IPS DF 6.9 (cell line): ENCODE measurements at regions not wholly inside any gene's neighbourhood (a gene's known extent, or its start where the extent isn't known, plus 50 kb on each side); places are given as distances from the start of the nearest gene placed in this dataset.

Source experiments
- DNase-seq: peaks from one replicate; pipeline ENCODE4 v3.0.0-alpha.2; 2013; ENCODE audit warnings: low read depth, low spot score
- H3K27ac ChIP-seq: one replicate; pipeline ENCODE4 v1.5.1; 2013; ENCODE audit warnings: low read length, control low read depth
- H3K27me3 ChIP-seq: 2 replicates; pipeline ENCODE4 v1.6.1; 2013; ENCODE audit warnings: mild to moderate bottlenecking, low read length; ENCODE audit not compliant: control insufficient read depth, insufficient read depth
- H3K36me3 ChIP-seq: 2 replicates; pipeline ENCODE4 v1.6.1; 2013; ENCODE audit warnings: low read length; ENCODE audit not compliant: control insufficient read depth, insufficient read depth
- H3K4me1 ChIP-seq: 2 replicates; pipeline ENCODE4 v1.6.1; 2013; ENCODE audit warnings: low read length; ENCODE audit not compliant: control insufficient read depth, insufficient read depth
- H3K4me3 ChIP-seq: 2 replicates; pipeline ENCODE4 v1.5.1; 2013; ENCODE audit warnings: mild to moderate bottlenecking, low read length
- H3K9me3 ChIP-seq: 2 replicates; pipeline ENCODE4 v1.6.1; 2013; ENCODE audit warnings: low read length, inconsistent platforms; ENCODE audit not compliant: control insufficient read depth, insufficient read depth
- WGBS: extraction: QIAGEN DNeasy Blood & Tissue Kit; methylation state at CpG from one replicate; pipeline ENCODE4 v1.1.7; 2013; ENCODE audit warnings: mixed read lengths, missing lambda C conversion rate; ENCODE audit not compliant: insufficient read length, insufficient coverage; 5-methylcytosine and 5-hydroxymethylcytosine counted together

- H3K4me1 ChIP-seq = peaks cover 7% of the 10 kb centered on the region
- no peak overlapping the region for H3K4me3 ChIP-seq
- no peaks in the 10 kb centered on the region for H3K9me3 ChIP-seq
- no CpG with 5 or more reads among the region's 6 CpGs for WGBS
- H3K27me3 ChIP-seq = no peaks in the 10 kb centered on the region
- no peaks in the 10 kb centered on the region for H3K36me3 ChIP-seq
- DNase-seq = no peak
- H3K27ac ChIP-seq = no peak overlapping the region
Observed at GRCh38 chr1:229119161-229119560, 151.8 kb upstream of the RAB4A start.

DNA sequence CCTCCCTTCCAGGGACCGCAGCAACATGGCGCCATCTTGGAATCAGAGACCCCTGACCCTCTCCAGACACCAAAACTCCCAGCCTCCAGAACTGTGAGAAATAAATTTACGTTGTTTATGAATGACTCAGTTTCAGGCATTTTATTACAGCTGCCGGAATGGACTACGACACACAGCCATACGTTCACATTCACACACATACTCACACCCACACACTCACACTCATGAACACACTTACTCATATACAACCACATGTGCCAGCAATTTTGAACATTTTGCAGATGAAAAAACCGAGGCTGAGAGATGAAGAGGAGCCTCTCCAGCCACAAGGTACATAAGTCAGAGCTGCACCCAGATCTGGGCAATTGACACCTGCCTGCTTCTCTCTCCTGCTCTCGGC lies 151.0 kb upstream of the RAB4A start:
- DNase-seq = no peak
- Histone ChIP-seq H3K4me1 (peaks cover 2% of the 10 kb centered on the region), H3K36me3 (no peaks in the 10 kb centered on the region), H3K27ac (no peak overlapping the region), H3K4me3 (no peak overlapping the region), H3K27me3 (no peaks in the 10 kb centered on the region), H3K9me3 (no peaks in the 10 kb centered on the region)
- WGBS = 100% methylated on average over 1 of the region's 8 CpGs

GRCh38 chr1:229121845-229122436 lies 149.0 kb upstream of the RAB4A start:
- Histone ChIP-seq H3K27me3 (no peaks in the 10 kb centered on the region), H3K4me3 (no peak overlapping the region), H3K9me3 (no peaks in the 10 kb centered on the region), H3K27ac (no peak overlapping the region), H3K36me3 (no peaks in the 10 kb centered on the region), H3K4me1 (peaks cover 2% of the 10 kb centered on the region; the same call in 1 of the 2 replicates)
- no CpG with 5 or more reads among the region's 11 CpGs for WGBS
- no peak for DNase-seq

- Histone ChIP-seq H3K27ac (no peak overlapping the region), H3K9me3 (no peaks in the 10 kb centered on the region), H3K27me3 (no peaks in the 10 kb centered on the region), H3K4me3 (no peak overlapping the region), H3K4me1 (peaks cover 2% of the 10 kb centered on the region; the same call in 1 of the 2 replicates), H3K36me3 (no peaks in the 10 kb centered on the region)
- WGBS = no CpG with 5 or more reads among the region's 6 CpGs
- DNase-seq = no peak
Observed at GRCh38 chr1:229122606-229123005, 148.3 kb upstream of the RAB4A start.

- no peak overlapping the region for H3K4me3 ChIP-seq
- no peaks in the 10 kb centered on the region for H3K27me3 ChIP-seq
- no peaks in the 10 kb centered on the region for H3K36me3 ChIP-seq
- no peak for DNase-seq
- peaks cover 2% of the 10 kb centered on the region; the same call in 1 of the 2 replicates for H3K4me1 ChIP-seq
- WGBS = no CpG with 5 or more reads among the region's 1 CpG
- no peaks in the 10 kb centered on the region for H3K9me3 ChIP-seq
- H3K27ac ChIP-seq = no peak overlapping the region
Observed at GRCh38 chr1:229124116-229124515, 146.8 kb upstream of the RAB4A start.

DNA sequence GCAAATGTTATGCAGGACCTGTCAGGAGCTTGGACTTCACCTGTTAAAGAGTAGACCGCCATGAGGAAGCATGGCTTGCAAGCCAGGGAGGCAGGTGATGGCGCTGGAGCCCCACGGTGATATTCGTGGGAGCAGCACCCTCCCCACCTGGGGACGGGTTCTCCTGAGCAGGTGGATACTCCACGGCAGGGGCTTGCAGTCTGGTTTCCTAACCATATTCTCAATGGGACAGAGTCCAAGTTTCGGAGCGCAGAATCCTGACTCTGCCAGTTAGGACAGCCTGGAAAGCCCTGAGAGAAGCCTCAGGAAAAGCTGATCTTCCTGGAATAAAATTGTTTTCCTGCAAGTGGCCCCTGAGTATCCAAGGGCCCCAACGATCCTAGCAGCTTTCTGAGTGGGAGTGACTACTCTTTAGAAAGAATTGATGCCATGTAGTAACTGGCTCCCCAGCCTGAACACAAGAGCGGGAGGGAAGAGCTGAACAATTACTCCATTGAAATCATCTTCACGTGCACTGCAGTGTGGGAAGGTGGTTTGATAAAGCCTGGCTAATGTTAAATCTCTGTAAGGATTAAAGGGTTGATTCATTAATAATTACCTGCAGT lies 146.3 kb upstream of the RAB4A start:
- WGBS = no CpG with 5 or more reads among the region's 11 CpGs
- DNase-seq = no peak
- Histone ChIP-seq H3K27ac (no peak overlapping the region), H3K4me1 (peaks cover 6% of the 10 kb centered on the region), H3K36me3 (no peaks in the 10 kb centered on the region), H3K27me3 (no peaks in the 10 kb centered on the region), H3K9me3 (no peaks in the 10 kb centered on the region), H3K4me3 (no peak overlapping the region)

DNA sequence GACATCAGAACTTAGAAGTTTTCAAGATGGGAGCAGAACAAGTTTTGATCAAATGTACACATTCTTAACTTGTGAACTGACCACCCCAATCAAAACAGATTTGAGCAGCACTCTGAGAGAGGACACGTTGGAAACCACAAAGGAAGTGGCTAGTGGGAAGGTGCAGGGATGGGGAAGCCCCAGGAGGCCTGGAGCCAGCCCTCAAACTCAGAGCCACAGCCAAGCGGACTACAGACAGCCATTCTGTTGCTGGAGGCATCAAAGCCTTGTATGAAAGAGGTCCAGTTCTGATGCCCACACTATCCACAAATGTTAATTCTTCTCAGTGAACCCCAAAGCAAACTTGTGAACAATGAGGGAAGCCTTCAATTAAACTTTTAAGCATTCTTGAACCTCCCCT lies 143.6 kb upstream of the RAB4A start:
- Histone ChIP-seq H3K27ac (no peak overlapping the region), H3K4me3 (no peak overlapping the region), H3K36me3 (no peaks in the 10 kb centered on the region), H3K4me1 (peaks cover 5% of the 10 kb centered on the region; the same call in 1 of the 2 replicates), H3K27me3 (no peaks in the 10 kb centered on the region), H3K9me3 (no peaks in the 10 kb centered on the region)
- WGBS = no CpG with 5 or more reads among the region's 2 CpGs
- no peak for DNase-seq

GRCh38 chr1:229128066-229128608 lies 142.8 kb upstream of the RAB4A start:
- Histone ChIP-seq H3K27me3 (no peaks in the 10 kb centered on the region), H3K4me3 (no peak overlapping the region), H3K27ac (no peak overlapping the region), H3K36me3 (no peaks in the 10 kb centered on the region), H3K4me1 (peaks cover 5% of the 10 kb centered on the region; the same call in 1 of the 2 replicates), H3K9me3 (no peaks in the 10 kb centered on the region)
- no peak for DNase-seq
- no CpG with 5 or more reads among the region's 7 CpGs for WGBS

DNA sequence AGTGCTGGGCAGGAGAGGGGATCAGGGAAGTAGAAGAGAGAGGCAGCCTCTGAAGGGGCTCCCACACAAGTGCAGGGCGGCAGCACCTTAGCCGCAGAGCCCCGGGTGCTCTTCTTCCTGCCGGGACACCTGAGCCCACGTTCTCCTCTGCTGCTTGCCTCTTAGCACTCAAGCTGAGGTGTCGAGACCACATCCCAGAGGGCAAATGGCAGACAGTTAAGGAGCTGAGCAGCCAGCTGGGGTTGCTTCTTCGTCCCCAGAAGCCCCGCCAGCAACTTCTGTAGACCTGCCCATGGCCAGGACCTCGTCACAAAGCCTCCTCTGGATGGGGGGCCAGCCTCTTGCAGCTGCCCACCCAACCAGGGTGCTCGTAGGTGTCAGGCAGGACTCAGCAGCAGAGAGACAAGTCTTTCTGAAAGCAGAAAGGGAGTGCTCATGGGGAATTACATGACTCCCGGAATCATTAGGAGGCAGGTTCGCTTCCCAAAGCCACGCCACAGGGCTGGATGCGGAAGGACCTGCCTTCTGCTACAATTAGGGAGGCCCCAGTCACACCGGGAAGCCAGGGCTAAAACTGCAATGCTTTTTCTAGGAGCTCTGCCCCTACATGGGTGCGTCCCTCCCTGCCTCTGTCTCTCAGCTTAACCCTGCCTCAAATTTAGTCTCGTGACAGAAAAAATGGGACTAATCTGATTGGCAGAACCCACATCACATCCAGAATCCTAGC lies 141.4 kb upstream of the RAB4A start:
- Histone ChIP-seq H3K4me1 (peaks cover 5% of the 10 kb centered on the region; the same call in 1 of the 2 replicates), H3K27me3 (no peaks in the 10 kb centered on the region), H3K9me3 (no peaks in the 10 kb centered on the region), H3K4me3 (no peak overlapping the region), H3K27ac (no peak overlapping the region), H3K36me3 (no peaks in the 10 kb centered on the region)
- DNase-seq = no peak
- WGBS = no CpG with 5 or more reads among the region's 17 CpGs

DNA sequence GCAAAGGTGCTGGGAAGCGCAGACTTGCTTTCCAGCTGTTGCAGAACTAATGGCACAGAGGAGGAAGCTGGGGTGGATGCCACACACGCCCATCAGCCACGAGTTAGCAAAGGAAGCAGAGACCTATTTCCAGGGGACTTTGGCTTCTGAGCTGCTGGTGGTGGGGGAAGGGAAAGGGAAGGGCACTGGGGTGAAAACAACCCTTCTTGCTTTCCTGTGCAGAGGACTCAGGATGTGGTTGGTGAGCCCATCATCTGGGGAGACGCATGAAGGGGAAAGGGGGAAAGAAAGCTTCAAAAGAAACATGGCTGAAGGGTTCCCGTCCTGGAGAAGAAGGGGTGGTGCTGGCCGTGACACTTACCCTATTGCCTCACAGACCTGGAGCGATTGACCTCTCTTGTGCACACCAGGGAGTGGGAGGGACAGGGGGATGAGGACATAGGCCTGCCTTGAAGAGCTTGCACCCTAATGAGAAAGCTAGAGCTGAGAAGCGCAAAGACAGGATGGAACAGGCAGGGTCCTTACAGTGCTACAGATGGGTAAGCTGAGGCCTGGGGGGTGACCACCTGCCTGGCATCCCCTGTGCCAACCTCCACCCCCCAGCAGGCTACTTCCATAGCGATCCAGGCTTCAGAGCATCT lies 140.8 kb upstream of the RAB4A start:
- no peaks in the 10 kb centered on the region for H3K27me3 ChIP-seq
- no CpG with 5 or more reads among the region's 9 CpGs for WGBS
- peaks cover 5% of the 10 kb centered on the region; the same call in 1 of the 2 replicates for H3K4me1 ChIP-seq
- H3K9me3 ChIP-seq = no peaks in the 10 kb centered on the region; the same call in 1 of the 2 replicates
- H3K36me3 ChIP-seq = no peaks in the 10 kb centered on the region
- no peak overlapping the region for H3K27ac ChIP-seq
- H3K4me3 ChIP-seq = no peak overlapping the region
- no peak for DNase-seq
